GM19468 (cell line): ENCODE measurements at regions not wholly inside any gene's neighbourhood (a gene's known extent, or its start where the extent isn't known, plus 50 kb on each side); places are given as distances from the start of the nearest gene placed in this dataset.

Experiments
- ATAC-seq: cut with Tn5 transposase; IDR thresholded peaks from one replicate; pipeline ENCODE4 v1.9.1; 2021; ENCODE audit warnings: mild to moderate bottlenecking, moderate library complexity, moderate number of reproducible peaks; ENCODE audit not compliant: unreplicated experiment; ENCODE audit errors: extremely low read depth

GRCh38 chr2:7882296-7882695, 799.6 kb upstream of the ID2 start:
- no peak for ATAC-seq

- ATAC-seq, result no peak
These were observed 797.5 kb upstream of the ID2 start for GRCh38 chr2:7884338-7884737.

GRCh38 chr2:7886666-7887065, 795.2 kb upstream of the ID2 start:
- no peak for ATAC-seq

- ATAC-seq, result no peak
These were observed 794.4 kb upstream of the ID2 start for GRCh38 chr2:7887441-7887840.

GRCh38 chr2:7888876-7889275, 793.0 kb upstream of the ID2 start:
- ATAC-seq, result no peak

GRCh38 chr2:7891312-7891711, 790.5 kb upstream of the ID2 start:
- ATAC-seq, result no peak

GRCh38 chr2:7895289-7895688, 786.6 kb upstream of the ID2 start:
- ATAC-seq, result no peak

GRCh38 chr2:7896940-7897487, 784.8 kb upstream of the ID2 start:
- ATAC-seq, result no peak

GRCh38 chr2:7899241-7899640, 782.6 kb upstream of the ID2 start:
- ATAC-seq, result no peak

- ATAC-seq, result no peak
These were observed 781.9 kb upstream of the ID2 start for GRCh38 chr2:7899923-7900322.

- no peak for ATAC-seq
These were observed 781.3 kb upstream of the ID2 start for GRCh38 chr2:7900593-7900992.

- no peak for ATAC-seq
These were observed 779.5 kb upstream of the ID2 start for GRCh38 chr2:7902251-7902765.

- ATAC-seq, result no peak
These were observed 777.5 kb upstream of the ID2 start for GRCh38 chr2:7904319-7904718.

GRCh38 chr2:7905756-7906155, 776.1 kb upstream of the ID2 start:
- no peak for ATAC-seq

- ATAC-seq, result no peak
These were observed 775.4 kb upstream of the ID2 start for GRCh38 chr2:7906431-7906830.

- no peak for ATAC-seq
These were observed 774.8 kb upstream of the ID2 start for GRCh38 chr2:7907041-7907440.

- no peak for ATAC-seq
These were observed 771.1 kb upstream of the ID2 start for GRCh38 chr2:7910752-7911151.

GRCh38 chr2:7911196-7911595, 770.7 kb upstream of the ID2 start:
- ATAC-seq, result no peak

GRCh38 chr2:7913974-7914373, 767.9 kb upstream of the ID2 start:
- no peak for ATAC-seq

GRCh38 chr2:7915302-7916091, 766.4 kb upstream of the ID2 start:
- ATAC-seq, result no peak

GRCh38 chr2:7916670-7917069, 765.2 kb upstream of the ID2 start:
- no peak for ATAC-seq

GRCh38 chr2:7919510-7919909, 762.3 kb upstream of the ID2 start:
- no peak for ATAC-seq
